ENCODE measurements at regions not wholly inside any gene's neighbourhood (a gene's known extent, or its start where the extent isn't known, plus 50 kb on each side); places are given as distances from the start of the nearest gene placed in this dataset.

DNA sequence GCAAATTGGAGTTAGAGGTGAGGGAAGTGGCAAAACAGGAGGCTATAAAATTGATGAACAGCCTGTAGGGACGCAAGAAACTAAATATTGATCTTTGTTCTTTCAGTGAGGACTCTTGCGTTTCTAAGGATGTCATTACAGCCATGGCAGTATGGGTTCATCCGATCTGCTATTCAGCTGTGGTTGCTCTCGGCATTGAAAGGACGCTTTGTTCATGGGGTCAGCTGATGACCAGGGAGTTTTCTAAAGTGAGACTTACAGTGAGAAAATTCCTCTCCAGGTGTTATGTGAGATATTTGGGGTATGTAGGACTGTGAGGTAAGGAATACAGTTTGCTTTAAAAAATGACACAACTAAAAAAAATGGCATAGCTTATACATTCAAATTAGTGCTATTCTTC is 52.7 kb upstream of the PELI1 start:
- DNase-seq (ENCODE audit: low spot score) = no peak

DNA sequence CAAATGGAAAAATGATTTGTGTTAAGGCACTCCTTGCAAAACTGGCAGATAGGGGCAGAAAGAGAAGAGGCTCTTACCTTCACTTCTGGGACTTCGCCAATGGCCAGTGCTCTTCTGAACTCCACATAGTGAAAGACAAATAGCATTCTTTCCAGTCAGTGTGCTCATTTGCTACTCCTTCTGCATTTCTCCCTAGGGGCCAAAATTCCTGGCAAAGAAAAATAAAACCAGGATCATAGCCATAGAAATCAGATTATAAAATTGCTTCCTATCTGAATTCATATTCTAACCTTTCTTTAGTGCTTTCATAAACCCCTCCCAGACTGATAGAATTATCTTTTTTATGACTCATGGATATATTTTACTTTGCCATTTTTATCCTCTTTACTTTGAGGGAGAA is 56.9 kb upstream of the PELI1 start:
- DNase-seq (ENCODE audit: low spot score) = no peak

DNA sequence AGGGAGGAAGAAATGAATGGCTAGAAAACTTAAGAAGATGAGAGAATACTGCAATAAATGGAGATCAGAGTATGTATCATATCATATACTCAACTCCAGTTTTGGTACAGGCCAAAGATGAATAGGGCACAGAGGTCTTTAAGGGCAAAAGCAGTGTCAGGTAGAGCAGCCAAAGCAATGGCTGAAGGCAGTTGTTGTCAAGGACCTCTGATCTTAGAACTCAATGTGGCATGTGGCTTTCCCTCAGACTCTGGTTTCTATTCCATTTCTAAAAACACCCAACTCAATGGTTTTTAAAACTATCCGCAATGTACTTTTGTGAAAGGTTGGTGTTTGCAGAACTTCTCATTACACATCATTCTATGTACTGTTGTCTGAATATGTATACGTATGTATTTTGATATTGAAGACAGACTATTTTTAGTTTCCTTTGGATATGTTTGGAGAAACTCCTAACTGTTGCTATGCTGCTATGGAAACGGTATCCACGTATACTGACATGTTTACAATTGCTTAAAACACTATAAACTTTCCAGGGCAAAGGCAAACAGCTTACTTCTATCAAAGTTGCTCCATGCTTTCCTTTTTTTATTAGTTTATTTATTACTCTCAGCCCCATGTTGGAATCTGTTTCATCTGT is 58.1 kb upstream of the PELI1 start:
- no peak for DNase-seq (ENCODE audit: low spot score)

DNA sequence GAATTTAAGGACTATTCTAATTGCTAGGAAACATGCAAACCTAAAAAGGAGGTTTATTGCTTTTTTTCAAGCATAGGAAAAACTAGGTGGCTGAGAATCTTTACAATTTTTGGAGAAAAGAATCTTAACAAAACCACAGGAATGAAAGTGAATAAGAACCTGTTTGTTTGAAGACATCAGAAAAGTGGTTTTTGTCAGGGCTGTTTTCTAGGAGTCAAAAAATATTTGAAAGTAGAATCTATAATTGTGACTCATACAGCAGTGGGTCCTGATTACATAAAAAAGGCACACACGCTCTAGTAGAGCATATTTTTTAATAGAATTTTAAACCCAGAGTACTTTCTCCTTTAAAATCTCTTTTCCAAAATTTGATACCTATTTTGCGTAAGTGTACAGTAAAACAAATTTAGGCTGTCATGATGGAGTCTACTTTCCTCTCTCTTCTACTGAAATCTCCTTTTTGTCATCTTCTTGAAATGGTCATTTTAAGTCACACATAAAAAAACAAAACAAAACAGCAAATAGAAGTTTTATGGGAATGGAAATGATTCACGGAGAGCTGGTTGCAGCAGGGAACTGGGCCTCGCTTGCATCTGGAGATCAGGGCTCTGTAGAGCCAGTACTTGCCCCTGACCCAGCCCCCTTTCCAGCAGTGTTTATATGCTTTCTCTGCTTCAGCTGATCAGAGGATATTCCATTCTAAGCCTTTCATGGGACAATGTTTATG is 59.1 kb upstream of the PELI1 start:
- no peak for DNase-seq (ENCODE audit: low spot score)

DNA sequence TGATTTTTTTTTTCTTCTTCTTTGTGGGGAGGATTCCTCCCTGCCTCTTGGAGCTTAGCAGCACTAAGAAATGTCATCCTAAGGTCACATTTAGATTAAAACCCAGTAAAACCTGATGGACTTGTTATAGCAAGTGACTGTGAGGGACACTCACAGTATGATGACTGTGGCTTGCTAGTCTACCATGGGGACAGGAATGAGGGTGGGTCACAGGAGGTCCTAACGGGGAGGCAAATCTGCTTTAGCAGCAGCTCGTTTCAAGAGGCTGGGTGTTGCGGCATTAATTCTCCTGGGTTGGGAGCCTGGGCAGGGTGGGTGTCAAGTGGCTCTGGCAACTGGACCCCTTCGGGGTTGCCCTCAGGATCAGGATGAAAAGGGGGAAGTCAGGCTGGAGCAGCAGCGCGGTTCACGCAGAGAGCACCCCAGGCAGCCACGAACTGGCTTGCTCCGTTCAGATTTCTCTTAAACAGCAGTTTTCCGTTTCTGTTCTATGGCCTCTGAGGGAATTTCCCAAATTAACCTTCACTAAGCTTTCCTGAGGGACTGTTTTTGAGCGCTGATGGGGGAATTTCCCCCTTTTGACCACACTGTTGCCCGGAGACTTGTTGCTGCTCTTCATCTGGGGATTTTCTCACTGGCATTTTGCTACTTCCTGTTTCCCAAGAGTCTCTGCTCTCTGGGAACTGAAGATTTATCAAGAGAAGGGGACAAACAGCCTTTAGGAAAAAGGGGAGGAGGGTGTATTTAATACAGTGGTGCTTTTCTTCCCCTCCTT is 59.8 kb upstream of the PELI1 start:
- no peak for DNase-seq (ENCODE audit: low spot score)

DNA sequence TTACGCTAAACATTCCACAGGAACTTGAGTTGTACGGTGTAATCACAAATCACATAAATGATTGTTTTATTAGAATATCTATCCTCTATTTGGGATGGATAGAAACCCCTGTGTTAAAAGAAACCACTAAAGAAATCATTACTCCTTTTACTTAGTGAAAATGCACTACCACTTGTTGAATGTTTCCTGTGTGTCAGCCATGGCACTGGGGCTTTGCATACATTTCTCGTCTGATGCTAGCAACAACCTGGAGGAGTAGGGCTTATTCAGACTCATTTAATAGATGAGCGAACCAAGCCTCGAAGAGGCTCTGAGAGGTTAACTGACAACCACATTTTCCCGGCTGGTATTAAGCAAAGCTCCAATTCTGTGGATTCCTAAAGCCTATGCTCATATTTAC is 60.5 kb upstream of the PELI1 start:
- DNase-seq (ENCODE audit: low spot score) = no peak

DNA sequence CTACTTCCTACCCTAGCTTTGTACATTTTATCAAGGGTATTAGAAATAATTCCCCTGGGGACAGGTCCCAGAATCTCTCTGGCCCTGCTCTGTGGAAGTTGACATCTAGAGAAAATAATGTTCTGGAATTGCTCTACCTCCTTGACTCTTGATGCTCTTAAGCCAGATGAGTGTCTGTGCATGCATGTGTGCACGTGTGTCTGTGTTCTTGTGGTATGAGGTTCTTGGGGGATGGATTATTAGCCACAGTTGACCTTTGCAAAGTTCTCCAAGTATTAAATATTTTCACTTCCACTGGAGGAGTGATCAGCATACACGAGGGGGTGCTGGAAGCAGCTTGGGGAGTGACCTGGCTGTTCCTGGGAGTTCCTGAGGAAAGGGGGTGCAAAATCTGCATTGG is 61.2 kb upstream of the PELI1 start:
- DNase-seq (ENCODE audit: low spot score) = no peak

DNA sequence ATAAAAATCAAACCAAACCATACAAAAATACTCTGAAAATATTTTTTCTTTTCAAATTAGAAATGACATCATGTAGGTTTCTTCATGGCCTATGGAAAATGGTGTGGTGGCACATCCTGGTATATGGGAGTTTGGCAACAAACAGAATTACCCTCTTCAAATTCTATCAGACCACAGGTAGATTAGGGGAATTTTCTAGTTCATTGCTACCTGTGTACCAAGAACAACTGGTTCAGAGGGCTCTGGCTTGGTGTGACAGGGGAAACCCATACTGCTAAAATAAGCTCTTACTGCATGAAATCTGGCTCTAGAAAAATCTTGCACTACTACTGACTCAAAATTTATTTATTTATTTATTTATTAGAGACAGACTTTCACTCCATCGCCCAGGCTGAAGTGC is 63.4 kb upstream of the PELI1 start:
- no peak for DNase-seq (ENCODE audit: low spot score)

DNA sequence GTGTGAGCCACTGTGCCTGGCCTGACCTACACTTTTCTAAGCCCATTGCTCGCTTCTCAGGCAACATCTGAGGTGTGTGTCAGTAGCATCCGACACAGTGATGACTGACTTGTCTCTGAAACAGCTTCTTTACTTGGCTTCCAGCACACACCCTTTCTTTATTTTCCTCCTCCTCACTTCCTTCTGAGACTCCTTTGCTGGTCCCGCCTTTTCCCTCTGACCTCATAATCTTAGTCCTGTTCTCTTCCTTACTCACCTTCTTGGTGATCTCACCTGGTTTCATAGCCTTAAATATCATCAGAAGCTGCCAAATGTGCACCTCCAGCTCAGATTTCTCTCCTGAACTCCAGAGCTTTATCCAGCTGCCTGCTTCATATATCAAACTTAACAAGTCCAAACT is 66.6 kb upstream of the PELI1 start:
- no peak for DNase-seq (ENCODE audit: low spot score)

DNA sequence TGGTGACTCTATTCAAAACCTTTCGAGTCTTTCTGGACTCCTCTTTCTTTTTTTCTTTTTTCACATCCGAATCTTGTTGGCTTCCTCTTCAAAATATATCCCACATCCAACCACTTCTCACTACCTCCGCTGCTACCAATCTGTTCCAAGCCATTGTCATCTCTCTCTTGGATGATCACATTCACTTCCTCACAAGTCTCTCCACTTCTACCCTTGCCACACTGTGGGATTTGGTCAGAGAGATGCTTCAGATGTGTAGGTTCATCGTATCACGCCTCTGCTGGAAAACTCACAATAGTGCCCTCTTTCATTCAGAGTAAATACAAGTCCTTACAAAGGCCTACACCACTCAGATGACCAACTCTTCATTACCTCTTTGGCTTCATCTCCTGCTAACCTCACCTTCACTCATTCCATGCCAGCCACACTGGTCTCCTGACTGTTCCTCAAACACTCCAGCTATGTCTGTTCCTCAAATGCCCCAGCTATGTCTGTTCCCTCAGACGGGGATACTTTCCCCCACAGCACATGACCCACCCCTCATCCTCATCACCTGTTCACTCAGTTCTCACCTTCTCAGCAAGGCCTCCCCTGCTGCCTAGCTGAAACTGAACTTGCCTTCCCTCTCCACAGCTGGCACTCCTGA is 67.2 kb upstream of the PELI1 start:
- no peak for DNase-seq (ENCODE audit: low spot score)

DNA sequence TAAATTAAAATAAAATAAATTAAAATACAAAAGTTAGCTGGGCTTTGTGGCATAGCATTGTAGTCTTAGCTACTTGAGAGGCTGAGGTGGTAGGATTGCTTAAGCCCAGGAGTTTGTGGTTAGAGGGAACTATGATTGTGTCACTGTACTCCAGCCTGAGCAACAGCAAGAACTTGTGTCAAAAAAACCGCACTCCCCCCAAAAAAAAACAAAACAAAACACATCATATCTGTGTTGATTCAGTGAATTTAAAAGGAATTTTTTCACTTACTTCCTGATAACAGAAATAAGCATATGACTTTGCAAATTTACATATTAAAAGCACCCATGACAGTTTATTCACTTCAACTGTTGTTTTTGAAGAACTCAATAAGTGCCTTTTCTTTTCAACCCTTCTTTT is 68.1 kb upstream of the PELI1 start:
- no peak for DNase-seq (ENCODE audit: low spot score)

DNA sequence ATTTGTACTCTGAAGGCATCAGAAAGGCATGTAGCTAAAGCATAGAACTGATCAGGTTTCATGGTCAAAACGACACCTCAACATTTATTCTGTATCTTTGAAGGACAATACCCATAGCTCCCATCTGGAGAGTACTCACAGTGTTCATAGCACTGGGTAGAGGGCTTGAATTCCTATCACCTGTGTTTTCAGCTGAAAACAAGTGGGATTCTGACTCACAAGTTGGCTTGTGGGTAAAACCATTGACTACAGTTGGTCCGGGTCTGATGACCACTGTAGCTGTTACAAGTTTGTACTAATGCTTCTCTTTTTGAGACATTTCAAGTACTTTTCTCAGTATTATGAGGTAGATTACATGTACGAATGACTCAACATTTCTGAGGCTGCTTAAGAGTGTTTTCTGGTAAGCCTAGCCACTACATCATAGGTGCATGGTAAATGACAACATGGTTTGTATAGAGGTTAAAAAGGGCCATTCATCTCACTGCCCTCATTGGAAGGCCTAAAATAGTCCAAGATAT is 68.6 kb upstream of the PELI1 start:
- no peak for DNase-seq (ENCODE audit: low spot score)

DNA sequence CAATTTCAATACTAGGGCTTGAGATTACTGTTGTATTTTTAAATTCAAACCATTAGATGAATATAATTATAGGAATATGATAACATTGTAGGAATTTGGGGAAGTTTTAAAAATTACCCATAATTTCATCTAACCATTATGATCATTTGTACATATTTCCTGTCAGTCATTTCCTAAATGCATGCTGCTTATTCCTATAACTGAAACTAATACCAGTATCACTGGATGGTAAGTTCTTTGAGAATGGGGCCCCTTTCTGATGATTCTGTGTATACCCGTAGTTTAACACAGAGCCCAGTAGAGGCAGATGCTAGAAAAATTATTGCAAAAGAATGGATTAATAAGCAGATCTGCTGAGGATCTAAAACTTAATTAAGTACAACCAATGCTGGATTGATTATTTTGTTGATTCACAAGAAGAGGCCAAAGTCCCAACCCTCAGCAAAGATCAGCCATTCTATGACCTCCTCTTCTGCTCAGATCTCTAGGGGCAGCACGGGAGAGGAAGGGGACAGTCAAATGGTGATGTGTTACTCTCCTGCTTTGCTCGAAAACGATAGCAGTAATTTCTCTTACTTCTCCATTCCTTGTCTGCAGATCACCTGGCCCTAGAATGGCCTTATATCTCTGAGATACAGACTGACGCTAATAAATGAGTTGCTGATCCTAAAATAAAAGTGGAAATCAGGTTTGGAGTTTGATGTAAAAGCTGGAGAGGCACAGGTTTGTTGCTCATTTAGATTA is 69.5 kb upstream of the PELI1 start:
- no peak for DNase-seq (ENCODE audit: low spot score)

DNA sequence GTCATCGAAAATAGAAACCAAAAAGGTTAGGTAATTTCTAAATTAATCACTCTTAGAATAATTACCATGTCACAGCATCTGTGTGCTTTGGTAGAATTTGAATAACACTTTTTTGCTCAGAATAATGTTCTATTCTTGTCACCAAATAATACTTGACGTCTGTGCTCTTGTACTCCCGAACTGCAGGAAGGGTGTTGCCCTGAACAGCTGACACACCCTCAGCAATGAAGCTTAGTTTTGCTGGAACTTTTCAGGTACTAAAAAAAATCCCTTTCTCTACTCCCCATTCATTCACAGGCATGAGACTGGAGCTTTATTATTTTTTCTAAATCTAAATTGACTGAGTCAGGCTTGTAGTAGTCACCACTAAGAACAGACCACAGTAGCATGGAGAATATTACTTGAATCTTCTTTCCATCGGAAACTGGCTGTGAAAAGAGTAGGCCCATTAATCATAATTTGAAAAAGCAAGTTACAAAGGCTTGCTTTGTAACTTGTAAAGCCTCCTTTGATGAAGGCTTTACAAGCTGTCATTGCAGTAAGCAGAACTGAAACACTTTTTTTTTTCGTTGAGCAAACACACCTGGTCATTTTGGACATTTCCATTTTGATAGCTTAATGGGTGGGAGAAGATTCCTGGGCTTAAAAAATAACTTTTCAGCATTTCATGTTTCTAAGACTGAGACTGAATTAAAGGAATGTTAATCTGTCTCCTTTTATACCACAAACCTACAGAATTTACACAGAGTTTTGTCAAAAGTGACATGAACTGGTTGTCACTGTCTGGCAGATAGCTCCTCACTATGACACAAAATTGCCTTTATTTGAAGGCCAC is 70.3 kb upstream of the PELI1 start:
- no peak for DNase-seq (ENCODE audit: low spot score)

DNA sequence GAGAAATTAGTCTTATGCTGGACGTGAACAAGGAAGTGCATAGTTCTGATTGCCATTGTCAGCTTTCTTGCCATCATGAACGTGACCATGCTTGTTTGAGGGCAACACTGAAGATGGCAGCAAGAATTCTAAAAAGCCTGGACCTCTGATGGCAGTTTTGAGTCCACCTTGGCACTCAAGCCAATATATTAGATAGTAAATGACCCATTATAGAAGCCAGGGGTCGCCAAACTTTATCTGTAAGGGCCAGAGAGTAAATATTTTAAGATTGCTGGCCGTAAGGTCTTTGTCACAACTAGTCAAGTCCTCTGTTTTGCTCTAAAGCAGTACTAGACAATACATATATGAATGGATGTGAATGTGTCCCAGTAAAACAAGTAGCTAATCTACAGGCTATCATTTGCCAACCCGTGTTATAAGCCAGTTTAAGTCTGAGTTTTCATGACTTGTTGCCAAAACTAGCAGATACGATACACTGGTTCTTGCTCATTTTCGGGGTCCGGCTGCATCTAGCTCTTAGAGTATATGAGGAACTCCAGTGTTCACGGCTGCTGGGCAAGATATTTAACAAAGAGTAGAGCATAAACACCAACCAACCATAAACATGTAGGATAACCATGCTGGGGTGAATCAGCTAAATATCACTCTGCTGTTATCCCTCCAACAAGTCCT is 73.1 kb upstream of the PELI1 start:
- no peak for DNase-seq (ENCODE audit: low spot score)

DNA sequence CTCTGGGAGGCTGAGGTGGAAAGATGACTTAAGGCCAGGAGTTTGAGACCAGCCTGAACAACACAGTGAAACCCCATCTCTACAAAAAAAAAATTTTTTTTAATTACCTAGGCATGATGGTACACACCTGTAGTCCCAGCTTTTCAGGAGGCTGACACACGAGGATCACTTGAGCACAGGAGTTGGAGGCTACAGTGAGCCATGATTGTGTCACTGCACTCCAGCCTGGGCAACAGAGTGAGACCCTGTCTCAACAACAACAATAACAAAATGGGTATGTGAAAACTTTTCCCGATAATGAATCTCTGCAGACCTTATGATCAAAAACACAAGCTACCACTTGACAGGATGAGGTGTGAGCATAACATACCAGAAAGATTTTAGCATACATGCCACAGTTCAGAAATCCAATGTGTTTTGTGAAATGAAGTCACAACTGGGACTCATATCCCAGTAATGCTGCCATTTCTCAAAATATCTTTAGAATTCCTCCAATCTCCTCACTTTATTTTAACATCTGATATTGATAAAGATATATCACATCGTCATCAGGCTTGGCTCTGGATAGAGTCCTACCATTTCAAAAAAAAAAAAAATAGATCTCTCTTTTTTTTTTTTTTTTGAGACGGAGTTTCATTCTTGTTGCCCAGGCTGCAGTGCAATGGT is 74.0 kb upstream of the PELI1 start:
- no peak for DNase-seq (ENCODE audit: low spot score)

DNA sequence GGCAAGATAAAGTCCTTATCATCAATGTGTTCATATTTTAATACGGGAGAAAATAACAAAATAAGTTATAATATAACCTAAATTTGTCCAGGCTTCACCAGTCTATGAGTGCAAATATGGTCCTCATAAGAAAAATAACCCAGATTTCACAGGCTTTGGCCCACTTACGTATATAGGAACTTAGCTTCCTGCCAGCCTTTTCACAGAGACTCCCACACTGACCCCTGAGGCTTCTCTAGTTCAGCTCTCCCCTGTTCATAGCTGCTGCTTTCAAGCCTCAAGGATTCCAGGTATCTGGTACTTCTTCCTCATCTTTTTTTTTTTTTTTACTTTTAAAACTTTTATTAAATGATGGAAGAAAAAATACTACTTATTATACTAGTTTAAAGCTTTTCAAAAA is 74.9 kb upstream of the PELI1 start:
- no peak for DNase-seq (ENCODE audit: low spot score)

DNA sequence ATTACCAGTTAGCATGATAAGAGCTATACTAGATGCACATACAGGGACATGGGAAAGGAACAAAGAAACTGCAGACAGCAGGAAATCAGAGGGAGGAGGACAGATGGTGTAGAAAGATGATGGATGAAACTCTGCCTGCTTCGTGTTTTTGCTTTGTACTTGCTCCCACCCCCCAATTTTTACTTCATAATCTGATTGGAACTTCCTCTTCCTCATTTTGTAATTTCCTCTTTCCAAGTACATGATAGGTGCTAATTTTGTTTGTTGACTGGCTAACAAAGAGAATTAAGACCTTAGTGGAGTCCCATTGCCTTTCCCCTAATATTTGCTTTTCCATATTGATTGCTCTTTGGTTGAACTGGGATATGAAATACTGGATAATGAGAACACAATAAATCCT is 76.0 kb upstream of the PELI1 start:
- DNase-seq (ENCODE audit: low spot score) = no peak

DNA sequence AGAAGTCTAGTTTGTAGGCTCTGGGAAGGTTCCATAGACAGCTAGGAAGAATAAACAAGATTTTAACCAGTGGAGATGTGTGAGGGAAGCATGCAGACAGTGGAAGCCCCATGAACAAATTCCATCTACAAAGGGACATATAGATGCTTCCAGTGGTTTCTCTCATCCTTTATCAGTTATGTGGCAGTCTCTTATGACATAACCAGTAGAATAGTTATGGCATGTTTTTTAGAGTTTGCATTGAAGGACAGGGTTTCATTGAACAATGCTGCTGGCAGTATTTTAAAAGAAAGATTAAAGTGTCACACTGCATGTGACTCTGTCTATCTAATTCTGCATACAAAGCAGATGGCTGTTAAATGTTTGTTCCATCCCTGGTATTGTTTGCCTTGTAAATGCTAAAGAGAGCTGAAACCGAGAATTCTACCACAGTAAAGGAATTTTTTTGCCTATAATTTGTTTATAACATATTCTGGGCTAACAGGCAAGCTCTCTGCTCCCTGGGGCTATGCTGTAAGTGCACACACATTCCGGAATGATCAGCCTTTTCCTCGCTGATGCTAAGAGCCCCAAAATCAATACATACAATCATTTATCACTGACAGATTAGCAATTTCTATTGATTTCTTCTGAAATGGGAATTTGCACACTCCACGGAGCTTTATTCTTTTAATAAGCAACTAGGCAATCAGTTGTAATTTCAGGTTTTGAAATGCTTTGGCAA is 76.8 kb upstream of the PELI1 start:
- DNase-seq (ENCODE audit: low spot score) = no peak

All from RKO (cell line).